ENCODE measurements at regions not wholly inside any gene's neighbourhood (a gene's known extent, or its start where the extent isn't known, plus 50 kb on each side); places are given as distances from the start of the nearest gene placed in this dataset.

GRCh38 chr3:147572970-147573340, 163.8 kb downstream of the ZIC1 start:
- no peaks in the 10 kb centered on the region for H3K27me3 ChIP-seq (ENCODE audit: insufficient read depth in 3 of 3, low read length in 2 of 3)
- intact Hi-C loops (cut with DNase I), result no loop called here
- no peak for DNase-seq
- no peaks in the 10 kb centered on the region for H3K36me3 ChIP-seq (ENCODE audit: insufficient read depth in 1 of 2, low read depth in 1 of 2)
- H3K4me1 ChIP-seq, result no peaks in the 10 kb centered on the region
- no peaks in the 10 kb centered on the region for H3K9me3 ChIP-seq
- no peak for ATAC-seq
- TF ChIP-seq CTCF (IDR thresholded peaks at IDR 0.05), result no peak
- no peak overlapping the region for H3K4me3 ChIP-seq
- no peak overlapping the region for H3K27ac ChIP-seq

- 10 to 45% (median 22%) methylated on average over 1 of the region's 1 CpG for WGBS, 3 donors
- H3K36me3 ChIP-seq (ENCODE audit: insufficient read depth in 1 of 2, low read depth in 1 of 2), result no peaks in the 10 kb centered on the region
- H3K4me1 ChIP-seq, result no peaks in the 10 kb centered on the region
- ATAC-seq (no peak), DNase-seq (no peak)
- TF ChIP-seq CTCF (IDR thresholded peaks at IDR 0.05), result no peak
- H3K27me3 ChIP-seq (ENCODE audit: insufficient read depth in 3 of 3, low read length in 2 of 3), result no peaks in the 10 kb centered on the region
- intact Hi-C loops (cut with DNase I), result no loop called here
- no peak overlapping the region for H3K27ac ChIP-seq
- H3K4me3 ChIP-seq, result no peak overlapping the region
- no peaks in the 10 kb centered on the region for H3K9me3 ChIP-seq
Observed at GRCh38 chr3:147574621-147575020, 165.5 kb downstream of the ZIC1 start.

- no peak for TF ChIP-seq CTCF (IDR thresholded peaks at IDR 0.05)
- DNase-seq (no peak), ATAC-seq (no peak)
- Histone ChIP-seq H3K4me3 (no peak overlapping the region), H3K27me3 (ENCODE audit: insufficient read depth in 3 of 3, low read length in 2 of 3) (no peaks in the 10 kb centered on the region), H3K4me1 (no peaks in the 10 kb centered on the region), H3K9me3 (no peaks in the 10 kb centered on the region), H3K27ac (no peak overlapping the region), H3K36me3 (ENCODE audit: insufficient read depth in 1 of 2, low read depth in 1 of 2) (no peaks in the 10 kb centered on the region)
- intact Hi-C loops (cut with DNase I), result no loop called here
- 83 to 94% (median 90%) methylated on average over 2 of the region's 2 CpGs for WGBS, 3 donors
Observed at GRCh38 chr3:147575391-147575790, 166.2 kb downstream of the ZIC1 start.

GRCh38 chr3:147582642-147583041, 173.5 kb downstream of the ZIC1 start:
- no peak for TF ChIP-seq CTCF (IDR thresholded peaks at IDR 0.05)
- no peaks in the 10 kb centered on the region for H3K9me3 ChIP-seq
- H3K27ac ChIP-seq, result no peak overlapping the region
- H3K36me3 ChIP-seq (ENCODE audit: insufficient read depth in 1 of 2, low read depth in 1 of 2), result no peaks in the 10 kb centered on the region
- peak in 2 of 4 donors; percentile 39 to 71 for ATAC-seq
- no peak overlapping the region for H3K4me3 ChIP-seq
- DNase-seq, result no peak
- no peaks in the 10 kb centered on the region for H3K27me3 ChIP-seq (ENCODE audit: insufficient read depth in 3 of 3, low read length in 2 of 3)
- H3K4me1 ChIP-seq, result no peaks in the 10 kb centered on the region
- intact Hi-C loops (cut with DNase I), result no loop called here

GRCh38 chr3:147589016-147589415, 179.9 kb downstream of the ZIC1 start:
- TF ChIP-seq CTCF (IDR thresholded peaks at IDR 0.05), result no peak
- intact Hi-C loops (cut with DNase I), result no loop called here
- ATAC-seq (no peak), DNase-seq (no peak)
- 78 to 79% (median 78%) methylated on average over 2 of the region's 2 CpGs for WGBS, 3 donors
- H3K36me3 ChIP-seq (ENCODE audit: insufficient read depth in 1 of 2, low read depth in 1 of 2), result no peaks in the 10 kb centered on the region
- H3K9me3 ChIP-seq, result no peaks in the 10 kb centered on the region
- no peak overlapping the region for H3K4me3 ChIP-seq
- H3K27ac ChIP-seq, result no peak overlapping the region
- no peaks in the 10 kb centered on the region for H3K27me3 ChIP-seq (ENCODE audit: insufficient read depth in 3 of 3, low read length in 2 of 3)
- H3K4me1 ChIP-seq, result no peaks in the 10 kb centered on the region
